Upper lobe of left lung (tissue), 6 donors: ENCODE measurements at regions not wholly inside any gene's neighbourhood (a gene's known extent, or its start where the extent isn't known, plus 50 kb on each side); places are given as distances from the start of the nearest gene placed in this dataset.

ENCODE experiments used
- ATAC-seq, 2 donors: fragments of 200-7000 bp; cut with Tn5 transposase; one replicate each; pipeline ENCODE4 v1.9.1; 2022; ENCODE audit warnings: mild to moderate bottlenecking in 2 of 2, moderate library complexity in 2 of 2; ENCODE audit not compliant: low FRiP score in 2 of 2
- DNase-seq, 2 donors: peaks; one replicate each; pipeline ENCODE4 v3.0.0-alpha.2; 2019 to 2020
- H3K27ac ChIP-seq, 4 donors: fragments of 200-600 bp; sonication (generic); one replicate each; pipeline ENCODE4 v1.5.1; 2016 to 2019
- H3K27me3 ChIP-seq, 4 donors: fragments of 200-600 bp; sonication (generic); one replicate each; pipeline ENCODE4 v1.5.1; 2017 to 2019
- H3K36me3 ChIP-seq, 4 donors: fragments of 200-600 bp; sonication (generic); one replicate each; pipeline ENCODE4 v1.5.1; 2016 to 2019
- H3K4me1 ChIP-seq, 4 donors: fragments of 200-600 bp; sonication (generic); one replicate each; pipeline ENCODE4 v1.5.1; 2018 to 2019
- H3K4me3 ChIP-seq, 4 donors: fragments of 200-600 bp; sonication (generic); one replicate each; pipeline ENCODE4 v1.5.1; 2017 to 2019; ENCODE audit warnings: mild to moderate bottlenecking in 2 of 4, moderate library complexity in 1 of 4
- H3K9me3 ChIP-seq, 4 donors: fragments of 200-600 bp; sonication (generic); one replicate each; pipeline ENCODE4 v1.5.1; 2018 to 2019
- CTCF ChIP-seq, 6 experiments: fragments of 450-650 bp in 4 of 6; fragments of 200-600 bp in 2 of 6; sonication (generic) in 2 of 6; IDR thresholded peaks; one replicate each; pipeline ENCODE4 v1.5.1; 2016 to 2019; ENCODE audit warnings: antibody characterized with exemption in 6 of 6
- EP300 ChIP-seq, 4 donors: sonication (generic); formaldehyde crosslinking; IDR thresholded peaks; one replicate each; pipeline ENCODE4 v1.5.1; 2017; ENCODE audit warnings: antibody characterized with exemption in 4 of 4, control low read depth in 2 of 4
- POLR2A ChIP-seq, 4 donors: fragments of 450-650 bp; IDR thresholded peaks; one replicate each; pipeline ENCODE4 v1.5.1; 2016 to 2017; ENCODE audit warnings: antibody characterized with exemption in 4 of 4, mild to moderate bottlenecking in 2 of 4
- POLR2AphosphoS5 ChIP-seq, 2 donors: sonication (generic); formaldehyde crosslinking; IDR thresholded peaks; one replicate each; pipeline ENCODE4 v1.5.1; 2017; ENCODE audit warnings: antibody characterized with exemption in 2 of 2
- WGBS, 2 donors: methylation state at CpG; one replicate each; pipeline ENCODE4 v1.1.5; 2017 to 2018; 5-methylcytosine and 5-hydroxymethylcytosine counted together
- donor health status: DM: no; HTN: no; CAD: no; lungs with moderate emphysema.
- donor health status: DM: no; HTN: yes; CAD: no; lungs with severe emphysema.

DNA sequence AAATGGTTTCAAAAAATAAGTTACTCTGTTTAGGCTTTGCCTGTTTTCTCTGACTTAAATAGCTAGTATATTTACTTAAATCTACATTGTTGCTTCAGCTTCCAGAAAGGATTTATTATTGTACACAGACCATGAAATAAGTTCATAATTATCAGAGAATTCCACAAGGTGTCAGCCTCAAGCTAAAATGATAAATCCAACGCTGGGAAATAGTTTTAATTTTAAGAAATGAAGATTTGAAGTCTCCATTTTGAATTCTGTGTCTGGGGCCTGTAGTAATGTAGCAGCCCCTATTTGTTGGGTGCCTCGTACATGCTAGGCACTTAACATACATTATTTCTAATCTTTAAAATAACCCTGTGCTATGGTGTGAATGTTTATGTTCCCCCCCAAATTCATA lies 92.6 kb upstream of the KCNMB2 start:
- WGBS, 2 donors: 69 to 74% methylated on average over 2 of the region's 2 CpGs
- no peak for TF ChIP-seq POLR2AphosphoS5 (IDR thresholded peaks at IDR 0.05)
- TF ChIP-seq EP300 (IDR thresholded peaks at IDR 0.05): no peak
- no peak for TF ChIP-seq POLR2A (IDR thresholded peaks at IDR 0.05)
- TF ChIP-seq CTCF (IDR thresholded peaks at IDR 0.05): no peak
- Histone ChIP-seq H3K4me3 (no peak overlapping the region), H3K27ac (no peak overlapping the region), H3K9me3 (no peaks in the 10 kb centered on the region), H3K4me1 (no peaks in the 10 kb centered on the region), H3K36me3 (no peaks in the 10 kb centered on the region), H3K27me3 (no peaks in the 10 kb centered on the region)
- no peak for ATAC-seq
- DNase-seq: no peak

- Histone ChIP-seq H3K4me1 (no peaks in the 10 kb centered on the region), H3K27ac (no peak overlapping the region), H3K9me3 (no peaks in the 10 kb centered on the region), H3K36me3 (no peaks in the 10 kb centered on the region), H3K4me3 (no peak overlapping the region), H3K27me3 (no peaks in the 10 kb centered on the region)
- no peak for TF ChIP-seq POLR2AphosphoS5 (IDR thresholded peaks at IDR 0.05)
- TF ChIP-seq EP300 (IDR thresholded peaks at IDR 0.05): no peak
- no peak for TF ChIP-seq CTCF (IDR thresholded peaks at IDR 0.05)
- no peak for TF ChIP-seq POLR2A (IDR thresholded peaks at IDR 0.05)
- no peak for DNase-seq
- no peak for ATAC-seq
- WGBS, 2 donors: 81 to 93% methylated on average over 4 of the region's 4 CpGs
Observed at GRCh38 chr3:178445139-178445538, 91.1 kb upstream of the KCNMB2 start.

DNA sequence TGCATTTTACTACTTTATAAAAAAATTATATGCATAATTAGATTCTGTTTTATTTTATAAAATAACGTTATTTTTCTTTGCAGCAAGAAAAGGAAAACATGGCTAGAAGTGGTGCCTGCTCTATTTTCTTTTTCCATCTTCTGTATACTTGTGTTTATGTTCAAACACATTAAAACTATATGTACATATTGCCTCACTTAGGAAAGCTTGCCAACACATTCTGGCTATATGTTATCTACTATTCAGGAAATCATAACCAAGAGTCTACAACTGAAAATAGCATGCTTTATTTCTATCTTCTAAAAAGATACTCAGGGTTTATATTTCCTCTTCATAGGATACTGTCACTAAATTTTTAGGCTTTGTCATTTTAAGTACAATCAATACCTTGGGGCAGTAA lies 90.2 kb upstream of the KCNMB2 start:
- H3K9me3 ChIP-seq: no peaks in the 10 kb centered on the region
- ATAC-seq (no peak), DNase-seq (no peak)
- no peaks in the 10 kb centered on the region for H3K4me1 ChIP-seq
- TF ChIP-seq POLR2AphosphoS5 (IDR thresholded peaks at IDR 0.05): no peak
- TF ChIP-seq EP300 (IDR thresholded peaks at IDR 0.05): no peak
- TF ChIP-seq CTCF (IDR thresholded peaks at IDR 0.05): no peak
- TF ChIP-seq POLR2A (IDR thresholded peaks at IDR 0.05): no peak
- WGBS, 2 donors: 73 to 76% methylated on average over 1 of the region's 1 CpG
- no peak overlapping the region for H3K27ac ChIP-seq
- no peaks in the 10 kb centered on the region for H3K36me3 ChIP-seq
- H3K27me3 ChIP-seq: no peaks in the 10 kb centered on the region
- H3K4me3 ChIP-seq: no peak overlapping the region

DNA sequence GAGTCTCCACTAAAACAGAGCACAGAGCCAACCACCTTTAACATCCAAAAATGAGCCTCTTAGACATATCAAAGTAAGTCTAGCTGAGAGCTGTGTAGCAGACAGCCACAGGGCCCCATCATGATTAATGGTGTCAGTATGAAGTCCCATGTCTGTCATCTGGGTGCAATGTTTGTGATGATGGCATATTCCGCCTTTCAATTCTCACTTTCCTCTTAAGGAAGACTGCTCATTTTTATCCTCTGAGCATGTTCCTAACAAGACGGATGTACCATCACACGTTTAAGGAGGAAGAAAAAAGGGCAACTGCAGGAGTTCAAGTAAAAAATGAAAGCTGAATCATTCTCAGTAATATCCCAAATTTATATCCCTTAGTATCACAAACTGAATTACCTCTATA lies 85.8 kb upstream of the KCNMB2 start:
- ATAC-seq (no peak), DNase-seq (no peak)
- H3K27ac ChIP-seq: no peak overlapping the region
- no peak for TF ChIP-seq EP300 (IDR thresholded peaks at IDR 0.05)
- TF ChIP-seq POLR2A (IDR thresholded peaks at IDR 0.05): no peak
- 74 to 76% methylated on average over 3 of the region's 3 CpGs for WGBS, 2 donors
- H3K4me1 ChIP-seq: no peaks in the 10 kb centered on the region
- no peaks in the 10 kb centered on the region for H3K36me3 ChIP-seq
- H3K27me3 ChIP-seq: no peaks in the 10 kb centered on the region
- H3K9me3 ChIP-seq: no peaks in the 10 kb centered on the region
- no peak overlapping the region for H3K4me3 ChIP-seq

- DNase-seq (no peak), ATAC-seq (no peak)
- no peak for TF ChIP-seq POLR2A (IDR thresholded peaks at IDR 0.05)
- H3K4me3 ChIP-seq: no peak overlapping the region
- no peaks in the 10 kb centered on the region for H3K27me3 ChIP-seq
- no peaks in the 10 kb centered on the region for H3K36me3 ChIP-seq
- H3K9me3 ChIP-seq: no peaks in the 10 kb centered on the region
- no peaks in the 10 kb centered on the region for H3K4me1 ChIP-seq
- H3K27ac ChIP-seq: no peak overlapping the region
Observed at GRCh38 chr3:178451799-178452198, 84.4 kb upstream of the KCNMB2 start.

- no peak for TF ChIP-seq CTCF (IDR thresholded peaks at IDR 0.05)
- TF ChIP-seq POLR2AphosphoS5 (IDR thresholded peaks at IDR 0.05): peak in 1 of 2 donors; percentile 24
- DNase-seq (no peak), ATAC-seq (peak; percentile 73 to 94)
- no peaks in the 10 kb centered on the region for H3K9me3 ChIP-seq
- H3K36me3 ChIP-seq: no peaks in the 10 kb centered on the region
- no peaks in the 10 kb centered on the region for H3K27me3 ChIP-seq
- WGBS, 2 donors: 62 to 64% methylated on average over 4 of the region's 4 CpGs
- no peaks in the 10 kb centered on the region for H3K4me1 ChIP-seq
- no peak overlapping the region for H3K27ac ChIP-seq
- H3K4me3 ChIP-seq: no peak overlapping the region
Observed at GRCh38 chr3:178454726-178455125, 81.5 kb upstream of the KCNMB2 start.
